Ectodermal cell (in vitro differentiated cells): ENCODE measurements at regions not wholly inside any gene's neighbourhood (a gene's known extent, or its start where the extent isn't known, plus 50 kb on each side); places are given as distances from the start of the nearest gene placed in this dataset.

Source experiments
- H3K27ac ChIP-seq: 2 replicates; pipeline ENCODE4 v1.7.0; 2013; ENCODE audit warnings: mild to moderate bottlenecking, low read depth, low read length; ENCODE audit not compliant: insufficient read depth, poor library complexity, severe bottlenecking
- H3K27me3 ChIP-seq: 2 replicates; pipeline ENCODE4 v1.7.0; 2013; ENCODE audit warnings: mild to moderate bottlenecking, low read length; ENCODE audit not compliant: insufficient read depth, control insufficient read depth, poor library complexity, severe bottlenecking
- H3K36me3 ChIP-seq: one replicate; pipeline ENCODE4 v1.7.0; 2013; ENCODE audit warnings: low read length; ENCODE audit not compliant: control insufficient read depth, insufficient read depth
- H3K4me1 ChIP-seq: one replicate; pipeline ENCODE4 v1.7.0; 2013; ENCODE audit warnings: low read length; ENCODE audit not compliant: control insufficient read depth, insufficient read depth
- H3K4me3 ChIP-seq: 2 replicates; pipeline ENCODE4 v1.7.0; 2013; ENCODE audit warnings: low read depth, low read length, control low read depth; ENCODE audit not compliant: insufficient read depth
- H3K9me3 ChIP-seq: 2 replicates; pipeline ENCODE4 v1.7.0; 2013; ENCODE audit warnings: mild to moderate bottlenecking, low read length, moderate library complexity; ENCODE audit not compliant: control insufficient read depth
- WGBS, 2 experiments: methylation state at CpG; one replicate each; pipeline ENCODE4 v1.1.7; 2013; ENCODE audit warnings: missing lambda C conversion rate in 2 of 2; 5-methylcytosine and 5-hydroxymethylcytosine counted together

- no peaks in the 10 kb centered on the region for H3K4me1 ChIP-seq
- WGBS, 2 experiments = 93 to 94% methylated on average over 4 of the region's 4 CpGs
- no peak overlapping the region for H3K27ac ChIP-seq
- no peaks in the 10 kb centered on the region for H3K9me3 ChIP-seq
- H3K4me3 ChIP-seq = no peak overlapping the region
- no peaks in the 10 kb centered on the region for H3K27me3 ChIP-seq
- H3K36me3 ChIP-seq = no peaks in the 10 kb centered on the region
These were observed 169.1 kb upstream of the CTNNB1 start for GRCh38 chr3:41030220-41030619.

DNA sequence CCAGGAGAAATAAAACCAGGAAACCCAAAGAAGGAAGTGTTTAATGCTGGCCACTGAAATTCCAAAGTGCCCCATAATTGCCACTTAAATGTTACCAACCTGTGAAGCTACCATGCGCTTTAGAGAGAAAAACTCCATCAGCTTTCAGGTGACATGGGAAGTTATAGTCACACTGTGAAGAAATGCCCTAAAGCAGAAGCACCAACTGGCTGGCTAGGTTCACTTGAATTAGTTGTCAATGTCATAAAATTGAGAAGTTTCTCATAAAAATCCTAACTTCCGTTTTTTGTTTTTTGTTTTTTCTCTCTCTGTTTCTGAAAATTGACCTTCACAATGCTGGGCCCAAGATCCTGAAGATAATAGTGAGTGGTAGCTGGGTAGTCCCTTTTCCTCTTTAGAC is 167.9 kb upstream of the CTNNB1 start:
- WGBS, 2 experiments = 89 to 96% methylated on average over 2 of the region's 2 CpGs
- H3K9me3 ChIP-seq = no peaks in the 10 kb centered on the region
- no peak overlapping the region for H3K27ac ChIP-seq
- H3K4me1 ChIP-seq = no peaks in the 10 kb centered on the region
- H3K27me3 ChIP-seq = no peaks in the 10 kb centered on the region
- no peaks in the 10 kb centered on the region for H3K36me3 ChIP-seq
- H3K4me3 ChIP-seq = no peak overlapping the region

DNA sequence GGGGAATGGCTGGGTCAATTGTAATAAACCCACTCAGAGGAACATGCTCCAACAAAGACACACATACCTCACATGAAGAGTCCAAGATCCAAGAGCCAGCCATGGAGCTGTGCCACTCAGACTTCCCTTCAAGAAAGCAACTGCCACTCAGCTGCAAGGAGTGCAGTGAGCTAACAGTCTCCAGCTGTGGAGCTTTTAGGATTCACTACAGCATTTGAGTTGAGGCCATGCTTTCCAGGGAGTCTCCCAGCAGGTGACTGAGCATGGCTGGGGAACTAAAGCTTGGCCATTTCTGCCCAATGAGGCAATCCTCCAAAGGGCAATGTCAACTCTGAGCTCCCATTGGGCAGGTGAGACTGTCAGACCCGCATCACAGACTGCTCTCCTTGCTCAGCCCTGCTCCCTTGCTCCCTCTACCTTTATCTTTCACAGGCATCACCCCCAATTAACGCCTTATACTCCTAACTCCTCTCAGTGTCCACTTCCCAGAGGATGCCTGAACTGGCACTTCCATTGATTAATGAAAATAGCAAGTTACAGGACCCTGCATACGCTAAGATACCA is 165.3 kb upstream of the CTNNB1 start:
- Histone ChIP-seq H3K4me1 (no peaks in the 10 kb centered on the region), H3K4me3 (no peak overlapping the region), H3K27me3 (no peaks in the 10 kb centered on the region), H3K27ac (no peak overlapping the region), H3K9me3 (no peaks in the 10 kb centered on the region), H3K36me3 (no peaks in the 10 kb centered on the region)
- 73 to 80% methylated on average over 2 to 3 of the region's 3 CpGs for WGBS, 2 experiments

DNA sequence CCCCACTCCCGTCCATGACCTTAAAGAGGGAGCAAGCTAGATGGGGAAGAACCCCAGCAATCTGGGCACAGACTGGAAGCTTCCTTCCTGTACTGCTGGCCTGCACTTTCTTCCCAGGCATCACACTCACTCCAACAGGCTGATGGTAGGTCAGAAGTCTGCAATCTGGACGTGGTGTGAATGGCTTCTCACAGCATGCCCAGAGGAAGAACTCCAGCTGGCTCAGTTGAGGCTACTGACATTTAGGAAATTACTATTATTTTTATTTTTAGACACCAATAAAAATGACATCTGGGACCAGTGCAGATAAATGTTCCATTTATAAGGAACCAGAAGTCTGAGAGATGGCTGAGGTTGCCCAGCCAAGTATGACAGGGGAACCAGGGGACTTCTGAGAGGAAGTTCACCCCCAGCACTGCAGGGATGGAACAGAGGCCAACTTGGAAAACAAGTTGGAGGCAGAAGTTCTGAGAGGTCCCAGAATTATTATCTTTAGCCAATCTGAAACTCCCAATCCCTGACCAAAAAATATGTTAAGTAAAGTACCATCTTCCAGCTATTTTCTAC is 163.8 kb upstream of the CTNNB1 start:
- no peaks in the 10 kb centered on the region for H3K9me3 ChIP-seq
- H3K27me3 ChIP-seq = no peaks in the 10 kb centered on the region
- no peak overlapping the region for H3K27ac ChIP-seq
- no peak overlapping the region for H3K4me3 ChIP-seq
- H3K4me1 ChIP-seq = no peaks in the 10 kb centered on the region
- 72 to 93% methylated on average over 1 to 2 of the region's 2 CpGs for WGBS, 2 experiments
- H3K36me3 ChIP-seq = no peaks in the 10 kb centered on the region

DNA sequence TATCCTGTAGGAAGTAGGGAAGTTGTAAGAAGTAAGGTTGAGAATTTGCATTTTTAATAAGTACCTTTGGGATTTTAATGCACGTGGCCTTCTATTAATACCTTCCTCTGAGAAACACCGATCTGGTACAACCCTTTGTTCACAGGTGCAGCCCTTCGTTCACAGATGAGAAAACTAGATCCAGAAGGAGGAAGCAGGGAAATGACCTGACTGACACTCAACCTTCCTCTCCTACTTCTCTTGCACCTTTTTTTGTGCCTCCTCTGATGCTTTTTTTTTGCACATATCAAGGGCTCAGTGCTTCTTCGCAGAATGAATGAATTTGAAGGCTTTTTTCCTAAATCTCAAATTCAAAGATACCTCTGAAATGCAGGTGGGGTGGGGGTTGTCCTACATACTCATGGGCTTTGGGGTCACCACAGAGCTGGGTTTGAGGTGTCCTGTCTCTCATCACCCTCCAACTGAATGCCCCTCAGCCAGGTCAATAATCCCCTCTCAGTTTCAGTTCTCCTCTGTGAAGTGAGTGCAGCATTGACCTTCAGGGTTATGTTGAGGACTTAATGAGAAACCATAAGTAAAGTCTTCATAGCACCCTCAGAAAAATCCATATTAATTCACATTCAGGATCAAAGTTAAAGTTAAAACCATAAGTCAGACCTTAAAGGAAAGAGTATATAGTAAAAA is 161.5 kb upstream of the CTNNB1 start:
- no peak overlapping the region for H3K27ac ChIP-seq
- no peak overlapping the region for H3K4me3 ChIP-seq

DNA sequence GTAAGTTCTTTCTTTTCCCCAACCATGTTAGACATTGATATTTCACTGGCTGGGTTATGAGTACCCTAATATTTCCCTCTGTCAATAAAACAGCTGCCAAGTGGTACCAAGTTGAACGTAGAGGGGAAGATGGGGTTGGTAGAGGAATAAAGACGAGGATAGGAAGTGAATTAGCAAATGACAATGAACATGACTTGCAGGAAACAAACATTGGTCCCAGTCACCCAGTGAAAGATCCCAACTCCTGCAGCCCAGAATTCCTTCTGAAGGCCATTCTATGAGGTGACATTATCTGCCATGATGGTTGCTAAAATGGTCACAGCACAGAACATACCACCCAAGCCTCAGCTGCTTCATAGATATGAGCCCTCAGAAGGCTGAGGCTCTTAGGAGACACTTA is 159.0 kb upstream of the CTNNB1 start:
- no peaks in the 10 kb centered on the region for H3K9me3 ChIP-seq
- no peaks in the 10 kb centered on the region for H3K27me3 ChIP-seq
- no peaks in the 10 kb centered on the region for H3K4me1 ChIP-seq
- no peaks in the 10 kb centered on the region for H3K36me3 ChIP-seq
- H3K27ac ChIP-seq = no peak overlapping the region
- WGBS, 2 experiments = 93 to 97% methylated on average over 2 of the region's 2 CpGs
- H3K4me3 ChIP-seq = no peak overlapping the region

More for the DNA sequence above, 161.5 kb upstream of the CTNNB1 start:
- H3K9me3 ChIP-seq = no peaks in the 10 kb centered on the region
- WGBS, 2 experiments = 92 to 99% methylated on average over 4 of the region's 4 CpGs
- H3K4me1 ChIP-seq = no peaks in the 10 kb centered on the region
- H3K27me3 ChIP-seq = no peaks in the 10 kb centered on the region
- no peaks in the 10 kb centered on the region for H3K36me3 ChIP-seq

GRCh38 chr3:41041462-41041861 is 157.8 kb upstream of the CTNNB1 start:
- WGBS, 2 experiments = 69 to 71% methylated on average over 4 of the region's 4 CpGs
- Histone ChIP-seq H3K4me1 (no peaks in the 10 kb centered on the region), H3K4me3 (no peak overlapping the region)

DNA sequence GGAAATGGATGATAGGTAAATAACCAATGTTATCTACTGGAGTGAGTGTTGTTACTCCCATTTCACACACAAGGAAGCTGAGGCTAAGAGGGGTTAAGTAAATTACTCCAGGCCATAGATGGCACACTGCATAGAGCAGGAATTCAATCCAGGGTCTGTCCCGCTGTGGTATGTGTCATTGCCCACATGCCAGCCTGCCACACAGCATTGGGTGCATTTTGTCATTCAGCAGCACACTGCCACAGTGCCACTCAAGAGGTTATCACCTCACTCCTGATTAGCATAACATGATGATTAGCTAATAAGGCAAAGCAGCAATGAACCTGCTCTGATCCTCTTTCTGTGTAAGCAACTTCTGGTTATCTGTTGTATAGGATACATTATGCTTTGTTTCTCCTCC is 157.4 kb upstream of the CTNNB1 start:
- 96 to 97% methylated on average over 1 of the region's 1 CpG for WGBS, 2 experiments
- H3K27ac ChIP-seq = no peak overlapping the region
- no peaks in the 10 kb centered on the region for H3K27me3 ChIP-seq

More at GRCh38 chr3:41041462-41041861, 157.8 kb upstream of the CTNNB1 start:
- Histone ChIP-seq H3K27me3 (no peaks in the 10 kb centered on the region), H3K27ac (no peak overlapping the region), H3K36me3 (no peaks in the 10 kb centered on the region), H3K9me3 (no peaks in the 10 kb centered on the region)

DNA sequence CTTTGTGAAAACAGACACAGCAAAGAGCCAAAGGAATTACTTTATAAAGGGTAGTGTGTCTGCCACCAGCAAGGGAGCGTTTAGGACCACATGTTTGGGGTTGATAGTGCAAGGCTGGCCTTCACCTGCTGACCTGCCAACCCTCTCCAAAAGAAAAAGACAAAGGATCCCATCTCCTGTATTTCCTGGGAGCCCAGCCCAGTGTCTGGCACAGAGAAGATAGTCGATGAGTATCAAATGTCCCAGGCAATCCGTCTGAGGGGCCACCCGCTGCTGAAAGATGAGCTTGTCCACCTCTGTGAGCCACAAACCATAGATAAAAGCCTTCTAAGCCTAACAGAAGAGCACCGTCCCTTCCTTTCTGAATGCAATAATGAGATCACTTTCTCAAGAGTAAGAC is 154.8 kb upstream of the CTNNB1 start:
- no peaks in the 10 kb centered on the region for H3K36me3 ChIP-seq
- no peaks in the 10 kb centered on the region for H3K9me3 ChIP-seq
- WGBS, 2 experiments = 83 to 97% methylated on average over 5 of the region's 5 CpGs
- H3K4me3 ChIP-seq = no peak overlapping the region
- H3K27ac ChIP-seq = no peak overlapping the region
- H3K27me3 ChIP-seq = no peaks in the 10 kb centered on the region
- H3K4me1 ChIP-seq = no peaks in the 10 kb centered on the region

More for the DNA sequence above, 157.4 kb upstream of the CTNNB1 start:
- Histone ChIP-seq H3K36me3 (no peaks in the 10 kb centered on the region), H3K4me3 (no peak overlapping the region), H3K4me1 (no peaks in the 10 kb centered on the region), H3K9me3 (no peaks in the 10 kb centered on the region)

GRCh38 chr3:41045491-41045890 is 153.8 kb upstream of the CTNNB1 start:
- no peaks in the 10 kb centered on the region for H3K36me3 ChIP-seq
- H3K27ac ChIP-seq = no peak overlapping the region
- H3K4me3 ChIP-seq = no peak overlapping the region
- 27 to 42% methylated on average over 4 of the region's 4 CpGs for WGBS, 2 experiments
- H3K9me3 ChIP-seq = no peaks in the 10 kb centered on the region
- no peaks in the 10 kb centered on the region for H3K4me1 ChIP-seq
- no peaks in the 10 kb centered on the region for H3K27me3 ChIP-seq
